HG02885 (cell line): ENCODE measurements at regions not wholly inside any gene's neighbourhood (a gene's known extent, or its start where the extent isn't known, plus 50 kb on each side); places are given as distances from the start of the nearest gene placed in this dataset.
"Not testable (repeated sequence)": the region's sequence is repeated elsewhere in the genome, so short reads cannot be mapped to it uniquely, and the experiment has no call there.

Source experiments
- ATAC-seq: cut with Tn5 transposase; IDR thresholded peaks from one replicate; pipeline ENCODE4 v1.9.1; 2021; ENCODE audit warnings: mild to moderate bottlenecking; ENCODE audit not compliant: unreplicated experiment, poor library complexity

GRCh38 chr4:73671348-73671747 is 51.1 kb upstream of the RASSF6 start:
- ATAC-seq, result not testable (repeated sequence)

- ATAC-seq, result no peak
Measured at GRCh38 chr4:73673286-73673685, 53.0 kb upstream of the RASSF6 start.

GRCh38 chr4:73674451-73674919 is 54.2 kb upstream of the RASSF6 start:
- ATAC-seq, result no peak

- no peak for ATAC-seq
Measured at GRCh38 chr4:73675623-73676022, 55.4 kb upstream of the RASSF6 start.

- ATAC-seq, result no peak
Measured at GRCh38 chr4:73676136-73676535, 55.9 kb upstream of the RASSF6 start.

- peak; percentile 63 for ATAC-seq
Measured at GRCh38 chr4:73676861-73677323, 56.7 kb upstream of the RASSF6 start.

- no peak for ATAC-seq
Measured at GRCh38 chr4:73679836-73680235, 59.6 kb upstream of the RASSF6 start.

GRCh38 chr4:73681776-73682175 is 58.6 kb upstream of the CXCL8 start:
- no peak for ATAC-seq

GRCh38 chr4:73682508-73682907 is 57.9 kb upstream of the CXCL8 start:
- ATAC-seq, result no peak

- no peak for ATAC-seq
Measured at GRCh38 chr4:73683033-73683432, 57.3 kb upstream of the CXCL8 start.

- no peak for ATAC-seq
Measured at GRCh38 chr4:73683456-73683855, 56.9 kb upstream of the CXCL8 start.

- ATAC-seq, result no peak
Measured at GRCh38 chr4:73684097-73684496, 56.3 kb upstream of the CXCL8 start.

- no peak for ATAC-seq
Measured at GRCh38 chr4:73685052-73685451, 55.3 kb upstream of the CXCL8 start.

GRCh38 chr4:73687421-73687820 is 52.9 kb upstream of the CXCL8 start:
- ATAC-seq, result no peak

GRCh38 chr4:73690051-73690738 is 50.2 kb upstream of the CXCL8 start:
- ATAC-seq, result no peak
